ENCODE measurements at regions not wholly inside any gene's neighbourhood (a gene's known extent, or its start where the extent isn't known, plus 50 kb on each side); places are given as distances from the start of the nearest gene placed in this dataset.

GRCh38 chr4:128384765-128385598 lies 97.4 kb upstream of the PGRMC2 start:
- in situ Hi-C loops (cut with HindIII; ENCODE audit: low pct_unique_long_range_greater_than_20kb, low sequenced_read_pairs), result no loop called here
- H3K27ac ChIP-seq (ENCODE audit: low read length), result peak overlapping the region; percentile 74
- POLR2A ChIA-PET, result no interaction called here

GRCh38 chr4:128384091-128384520 lies 96.5 kb upstream of the PGRMC2 start:
- intact Hi-C loops (cut with micrococcal nuclease; ENCODE audit: unreplicated experiment) (no loop called here), in situ Hi-C loops (cut with HindIII; ENCODE audit: low pct_unique_long_range_greater_than_20kb, low sequenced_read_pairs) (no loop called here)
- H3K27me3 ChIP-seq (ENCODE audit: control insufficient read depth, insufficient read depth, low read length), result no peaks in the 10 kb centered on the region
- BruUV-seq (replicated peaks), result no TSS peak
- ChIA-PET CTCF (no interaction called here), POLR2A (no interaction called here)
- no peaks in the 10 kb centered on the region for H3K36me3 ChIP-seq (ENCODE audit: control insufficient read depth, insufficient read depth, low read length)
- H3K9me3 ChIP-seq (ENCODE audit: control insufficient read depth, insufficient read depth, low read depth, low read length), result no peaks in the 10 kb centered on the region
- ATAC-seq (no peak), DNase-seq (ENCODE audit: low read depth, low spot score) (no peak)
- H3K4me1 ChIP-seq (ENCODE audit: control insufficient read depth, insufficient read depth, low read length), result peaks cover 24% of the 10 kb centered on the region
- H3K4me3 ChIP-seq (ENCODE audit: low read depth in 2 of 2, low read length in 2 of 2), result no peak overlapping the region
- TF ChIP-seq SIN3A (IDR thresholded peaks at IDR 0.05; ENCODE audit: borderline replicate concordance, insufficient read depth, low read depth, low read length) (no peak), CTCF (IDR thresholded peaks at IDR 0.05) (no peak), POLR2AphosphoS5 (IDR thresholded peaks at IDR 0.05; ENCODE audit: low read depth, low read length) (no peak), TCF7L2 (IDR thresholded peaks at IDR 0.05; ENCODE audit: low read depth, low read length) (no peak), REST (IDR thresholded peaks at IDR 0.05; ENCODE audit: insufficient read depth in 1 of 2, low read depth in 2 of 2, low read length in 1 of 2) (no peak)
- peak overlapping the region; percentile 34; the same call in 1 of the 2 replicates for H3K27ac ChIP-seq (ENCODE audit: low read length)

More at GRCh38 chr4:128384765-128385598, 97.4 kb upstream of the PGRMC2 start:
- ATAC-seq (no peak), DNase-seq (ENCODE audit: low read depth, low spot score) (no peak)
- no TSS peak for BruUV-seq (replicated peaks)
- Histone ChIP-seq H3K4me1 (ENCODE audit: control insufficient read depth, insufficient read depth, low read length) (peaks cover 24% of the 10 kb centered on the region), H3K27me3 (ENCODE audit: control insufficient read depth, insufficient read depth, low read length) (no peaks in the 10 kb centered on the region), H3K9me3 (ENCODE audit: control insufficient read depth, insufficient read depth, low read depth, low read length) (no peaks in the 10 kb centered on the region), H3K4me3 (ENCODE audit: low read depth in 2 of 2, low read length in 2 of 2) (no peak overlapping the region), H3K36me3 (ENCODE audit: control insufficient read depth, insufficient read depth, low read length) (no peaks in the 10 kb centered on the region)
- intact Hi-C loops (cut with micrococcal nuclease; ENCODE audit: unreplicated experiment), result no loop called here
- CTCF ChIA-PET, result no interaction called here
- TF ChIP-seq SIN3A (IDR thresholded peaks at IDR 0.05; ENCODE audit: borderline replicate concordance, insufficient read depth, low read depth, low read length) (no peak), REST (IDR thresholded peaks at IDR 0.05; ENCODE audit: insufficient read depth in 1 of 2, low read depth in 2 of 2, low read length in 1 of 2) (no peak), CTCF (IDR thresholded peaks at IDR 0.05) (no peak), POLR2AphosphoS5 (IDR thresholded peaks at IDR 0.05; ENCODE audit: low read depth, low read length) (no peak), TCF7L2 (IDR thresholded peaks at IDR 0.05; ENCODE audit: low read depth, low read length) (no peak)
